ENCODE measurements at regions not wholly inside any gene's neighbourhood (a gene's known extent, or its start where the extent isn't known, plus 50 kb on each side); places are given as distances from the start of the nearest gene placed in this dataset.

GRCh38 chr9:8062459-8062858 lies 262.9 kb upstream of the DMAC1 start:
- no peak overlapping the region for H3K27ac ChIP-seq
- no peaks in the 10 kb centered on the region for H3K36me3 ChIP-seq
- DNase-seq: no peak
- TF ChIP-seq CTCF (IDR thresholded peaks at IDR 0.05; ENCODE audit: low read depth, low read length): no peak
- no peak overlapping the region for H3K4me3 ChIP-seq (ENCODE audit: low read depth, low read length)
- no peaks in the 10 kb centered on the region for H3K27me3 ChIP-seq (ENCODE audit: insufficient read depth, low read depth, severe bottlenecking)
- no peaks in the 10 kb centered on the region for H3K9me3 ChIP-seq (ENCODE audit: severe bottlenecking)

GRCh38 chr9:8053501-8053900 lies 253.9 kb upstream of the DMAC1 start:
- Histone ChIP-seq H3K27ac (no peak overlapping the region), H3K27me3 (ENCODE audit: insufficient read depth, low read depth, severe bottlenecking) (no peaks in the 10 kb centered on the region), H3K4me3 (ENCODE audit: low read depth, low read length) (no peak overlapping the region), H3K9me3 (ENCODE audit: severe bottlenecking) (peaks cover 2% of the 10 kb centered on the region), H3K36me3 (no peaks in the 10 kb centered on the region)
- no peak for TF ChIP-seq CTCF (IDR thresholded peaks at IDR 0.05; ENCODE audit: low read depth, low read length)
- DNase-seq: no peak

- no peak overlapping the region for H3K4me3 ChIP-seq (ENCODE audit: low read depth, low read length)
- peaks cover 2% of the 10 kb centered on the region for H3K9me3 ChIP-seq (ENCODE audit: severe bottlenecking)
- no peak for DNase-seq
- H3K27me3 ChIP-seq (ENCODE audit: insufficient read depth, low read depth, severe bottlenecking): no peaks in the 10 kb centered on the region
- no peaks in the 10 kb centered on the region for H3K36me3 ChIP-seq
- H3K27ac ChIP-seq: no peak overlapping the region
- TF ChIP-seq CTCF (IDR thresholded peaks at IDR 0.05; ENCODE audit: low read depth, low read length): no peak
Measured at GRCh38 chr9:8052991-8053390, 253.4 kb upstream of the DMAC1 start.

GRCh38 chr9:8037745-8038144 lies 238.2 kb upstream of the DMAC1 start:
- Histone ChIP-seq H3K36me3 (no peaks in the 10 kb centered on the region), H3K27ac (no peak overlapping the region), H3K27me3 (ENCODE audit: insufficient read depth, low read depth, severe bottlenecking) (no peaks in the 10 kb centered on the region), H3K9me3 (ENCODE audit: severe bottlenecking) (peaks cover 16% of the 10 kb centered on the region), H3K4me3 (ENCODE audit: low read depth, low read length) (no peak overlapping the region)
- TF ChIP-seq CTCF (IDR thresholded peaks at IDR 0.05; ENCODE audit: low read depth, low read length): no peak
- DNase-seq: no peak

- peaks cover 16% of the 10 kb centered on the region for H3K9me3 ChIP-seq (ENCODE audit: severe bottlenecking)
- no peak for TF ChIP-seq CTCF (IDR thresholded peaks at IDR 0.05; ENCODE audit: low read depth, low read length)
- DNase-seq: no peak
- H3K27ac ChIP-seq: no peak overlapping the region
- no peaks in the 10 kb centered on the region for H3K27me3 ChIP-seq (ENCODE audit: insufficient read depth, low read depth, severe bottlenecking)
- H3K36me3 ChIP-seq: no peaks in the 10 kb centered on the region
- no peak overlapping the region for H3K4me3 ChIP-seq (ENCODE audit: low read depth, low read length)
Measured at GRCh38 chr9:8036914-8037524, 237.4 kb upstream of the DMAC1 start.

GRCh38 chr9:8033794-8034193 lies 234.2 kb upstream of the DMAC1 start:
- Histone ChIP-seq H3K4me3 (ENCODE audit: low read depth, low read length) (no peak overlapping the region), H3K9me3 (ENCODE audit: severe bottlenecking) (peaks cover 14% of the 10 kb centered on the region), H3K36me3 (no peaks in the 10 kb centered on the region), H3K27me3 (ENCODE audit: insufficient read depth, low read depth, severe bottlenecking) (no peaks in the 10 kb centered on the region), H3K27ac (no peak overlapping the region)
- no peak for TF ChIP-seq CTCF (IDR thresholded peaks at IDR 0.05; ENCODE audit: low read depth, low read length)
- no peak for DNase-seq
